Pancreas (tissue), 10 donors: ENCODE measurements at regions not wholly inside any gene's neighbourhood (a gene's known extent, or its start where the extent isn't known, plus 50 kb on each side); places are given as distances from the start of the nearest gene placed in this dataset.

ENCODE experiments used
- ATAC-seq, 4 donors: fragments of 200-7000 bp; cut with Tn5 transposase; one replicate each; pipeline versions ENCODE4 v1.8.0 to v1.9.1; 2020; ENCODE audit warnings: mild to moderate bottlenecking in 4 of 4, moderate library complexity in 4 of 4
- DNase-seq, 6 donors: peaks; one replicate each; pipeline ENCODE4 v3.0.0-alpha.2; 2020
- FAIRE-seq: peaks from 2 replicates; lab custom pipeline; 2012; peaks lifted over from hg19 to GRCh38; lab: Jason Lieb, UNC
- H3K27ac ChIP-seq, 4 donors: fragments of 200-600 bp; sonication (generic); 1 replicate in 3 of 4; 2 replicates in 1 of 4; pipeline versions ENCODE4 v1.5.0 to v1.8.0; 2020
- H3K27me3 ChIP-seq, 4 donors: fragments of 200-600 bp; one replicate each; pipeline ENCODE4 v1.8.0; 2021
- H3K36me3 ChIP-seq, 3 donors: fragments of 200-600 bp; sonication (generic) in 1 of 3; one replicate each; pipeline versions ENCODE4 v1.5.0 to v1.8.0; 2020 to 2021
- H3K4me1 ChIP-seq, 3 donors: fragments of 200-600 bp; one replicate each; pipeline ENCODE4 v1.8.0; 2021
- H3K4me3 ChIP-seq, 4 donors: fragments of 200-600 bp; sonication (generic) in 2 of 4; one replicate each; pipeline versions ENCODE4 v1.5.0 to v1.8.0; 2020 to 2021
- H3K9me3 ChIP-seq, 4 donors: fragments of 200-600 bp; one replicate each; pipeline ENCODE4 v1.8.0; 2021
- WGBS, 2 donors: extraction: QIAGEN DNeasy Blood & Tissue Kit; methylation state at CpG; one replicate each; pipeline ENCODE4 v1.1.7; 2013; 5-methylcytosine and 5-hydroxymethylcytosine counted together
- intact Hi-C, 3 donors: fragments of 100-400 bp; cut with DNase I; formaldehyde crosslinking; loops; one replicate each; pipeline versions ENCODE4 v1.11.1 to v1.14.2; 2022
- TF ChIP-seq, protein P1 (sequence below), 4 donors: fragments of 200-600 bp; sonication (generic) in 3 of 4; IDR thresholded peaks; one replicate each; pipeline versions ENCODE4 v1.5.0 to v1.8.0; 2021; ENCODE audit warnings: antibody characterized with exemption in 4 of 4
- donor health status: healthy with polysubstance abuse.
- donor health status: DM: no; HTN: no; CAD: no; lungs with moderate emphysema.
- donor health status: DM: no; HTN: no; CAD: no.
- donor health status: control.
- donor health status: control.
- donor health status: Bipolar disorder and iron deficiency.
- donor health status: DM: yes; HTN: yes; CAD: no.
- donor health status: DM: no; HTN: no; CAD: no.
- donor health status: DM: no; HTN: no; CAD: no.
- donor health status: DM: yes; HTN: yes; CAD: no.

DNA sequence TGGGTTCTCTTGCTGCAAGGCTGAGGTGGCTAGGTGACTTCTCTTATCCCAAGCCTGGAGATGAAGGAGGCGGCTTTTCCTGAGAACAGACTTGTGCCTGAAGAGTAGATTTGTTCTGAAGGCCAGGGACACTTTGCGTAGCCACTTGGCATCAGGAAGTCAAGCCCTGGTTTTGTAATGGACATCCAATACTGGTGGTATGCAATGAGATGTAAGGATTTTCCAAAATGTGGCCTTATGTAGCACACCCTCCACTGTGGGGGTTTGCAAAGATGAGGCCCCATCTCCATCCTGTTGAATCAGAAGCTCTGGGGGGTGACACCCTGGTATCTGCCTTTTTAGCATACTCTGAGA is 124.5 kb upstream of the IPO9 start:
- DNase-seq = no peak
- no peak for FAIRE-seq
- H3K4me3 ChIP-seq = no peak overlapping the region
- intact Hi-C loops = no loop called here
- peaks cover 0 to 3% (median 0%) of the 10 kb centered on the region in 3 donors for H3K4me1 ChIP-seq
- no peak overlapping the region for H3K27ac ChIP-seq
- TF ChIP-seq, protein P1, sequence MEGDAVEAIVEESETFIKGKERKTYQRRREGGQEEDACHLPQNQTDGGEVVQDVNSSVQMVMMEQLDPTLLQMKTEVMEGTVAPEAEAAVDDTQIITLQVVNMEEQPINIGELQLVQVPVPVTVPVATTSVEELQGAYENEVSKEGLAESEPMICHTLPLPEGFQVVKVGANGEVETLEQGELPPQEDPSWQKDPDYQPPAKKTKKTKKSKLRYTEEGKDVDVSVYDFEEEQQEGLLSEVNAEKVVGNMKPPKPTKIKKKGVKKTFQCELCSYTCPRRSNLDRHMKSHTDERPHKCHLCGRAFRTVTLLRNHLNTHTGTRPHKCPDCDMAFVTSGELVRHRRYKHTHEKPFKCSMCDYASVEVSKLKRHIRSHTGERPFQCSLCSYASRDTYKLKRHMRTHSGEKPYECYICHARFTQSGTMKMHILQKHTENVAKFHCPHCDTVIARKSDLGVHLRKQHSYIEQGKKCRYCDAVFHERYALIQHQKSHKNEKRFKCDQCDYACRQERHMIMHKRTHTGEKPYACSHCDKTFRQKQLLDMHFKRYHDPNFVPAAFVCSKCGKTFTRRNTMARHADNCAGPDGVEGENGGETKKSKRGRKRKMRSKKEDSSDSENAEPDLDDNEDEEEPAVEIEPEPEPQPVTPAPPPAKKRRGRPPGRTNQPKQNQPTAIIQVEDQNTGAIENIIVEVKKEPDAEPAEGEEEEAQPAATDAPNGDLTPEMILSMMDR (IDR thresholded peaks at IDR 0.05) = peak in 1 of 4 donors; percentile 26
- 37 to 43% methylated on average over 2 of the region's 2 CpGs for WGBS, 2 donors
- ATAC-seq = no peak
- H3K36me3 ChIP-seq = no peaks in the 10 kb centered on the region
- no peaks in the 10 kb centered on the region for H3K9me3 ChIP-seq
- H3K27me3 ChIP-seq = no peaks in the 10 kb centered on the region

DNA sequence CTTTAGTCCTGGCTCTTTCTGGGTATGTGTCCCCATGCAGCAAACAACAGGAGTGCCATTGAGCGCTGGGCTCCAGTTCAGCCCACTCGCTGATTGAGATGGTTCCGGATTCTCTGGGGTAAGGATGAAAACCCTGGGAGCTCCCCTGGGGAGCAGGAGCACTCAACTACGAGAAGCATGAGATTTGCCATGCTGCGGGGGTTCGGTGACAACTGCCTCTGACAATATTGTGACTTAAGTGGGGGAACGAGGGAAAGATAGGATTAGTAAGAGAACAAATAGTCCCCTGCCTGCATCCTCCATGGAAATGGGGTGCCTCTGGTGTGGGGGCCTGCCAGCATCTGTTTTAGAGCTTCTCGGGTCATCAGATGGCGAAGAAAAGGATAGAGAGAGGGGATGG is 123.6 kb upstream of the IPO9 start:
- FAIRE-seq = no peak
- no peak for DNase-seq
- H3K9me3 ChIP-seq = no peaks in the 10 kb centered on the region
- no peak for ATAC-seq
- H3K4me3 ChIP-seq = no peak overlapping the region
- TF ChIP-seq, protein P1 (IDR thresholded peaks at IDR 0.05) = no peak
- H3K4me1 ChIP-seq = peaks cover 0 to 3% (median 0%) of the 10 kb centered on the region in 3 donors
- H3K27ac ChIP-seq = no peak overlapping the region
- 80 to 85% methylated on average over 9 of the region's 9 CpGs for WGBS, 2 donors
- intact Hi-C loops = loop anchor here (5.0 kb wide), 2 partner anchors 87 to 148 kb away; no protein-coding TSS in a partner anchor
- no peaks in the 10 kb centered on the region for H3K27me3 ChIP-seq
- no peaks in the 10 kb centered on the region for H3K36me3 ChIP-seq

DNA sequence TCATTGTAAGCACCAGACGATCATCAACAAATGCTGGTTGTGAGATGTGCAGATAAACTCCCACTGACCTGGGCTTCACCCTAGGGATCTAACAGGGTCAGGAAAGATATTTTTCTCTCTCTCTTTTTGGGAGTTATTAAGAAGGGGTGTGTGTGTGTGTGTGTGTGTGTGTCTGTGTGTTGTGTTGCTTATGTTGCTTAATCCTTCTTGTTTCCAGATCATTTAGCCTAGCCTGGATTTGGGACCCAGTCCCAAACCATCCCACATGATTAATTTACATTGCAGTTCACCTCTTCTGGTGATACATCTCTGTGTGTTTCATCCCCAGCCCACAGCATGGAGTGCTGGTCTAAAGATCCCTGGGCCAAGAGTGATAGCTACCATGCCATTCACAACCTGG is 122.8 kb upstream of the IPO9 start:
- Histone ChIP-seq H3K4me3 (no peak overlapping the region), H3K27me3 (no peaks in the 10 kb centered on the region), H3K27ac (no peak overlapping the region), H3K36me3 (no peaks in the 10 kb centered on the region), H3K9me3 (no peaks in the 10 kb centered on the region), H3K4me1 (peaks cover 0 to 3% (median 0%) of the 10 kb centered on the region in 3 donors)
- no peak for FAIRE-seq
- no peak for DNase-seq
- 64 to 69% methylated on average over 1 of the region's 1 CpG for WGBS, 2 donors
- intact Hi-C loops = loop anchor here (5.0 kb wide), 2 partner anchors 86 to 149 kb away; no protein-coding TSS in a partner anchor
- no peak for ATAC-seq
- TF ChIP-seq, protein P1 (IDR thresholded peaks at IDR 0.05) = no peak

DNA sequence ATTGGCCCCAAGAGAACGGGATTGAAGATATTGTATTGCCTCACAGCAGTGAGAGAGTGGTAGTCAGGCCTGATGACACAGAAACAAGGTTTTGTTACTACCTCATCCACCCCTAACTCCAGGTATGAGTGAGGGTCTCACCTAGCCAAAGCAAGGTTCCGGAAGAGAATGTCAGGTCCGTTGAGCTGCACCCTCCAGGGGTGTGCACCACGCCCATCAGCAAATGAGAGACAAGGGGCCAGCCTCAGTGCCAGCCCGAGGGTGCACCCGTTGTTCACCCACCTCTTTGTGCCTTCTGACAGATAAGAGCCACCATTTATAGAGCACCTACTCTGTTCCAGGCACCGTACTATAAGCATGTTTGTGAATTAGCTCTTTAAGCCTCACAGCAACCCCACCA is 121.9 kb upstream of the IPO9 start:
- FAIRE-seq = no peak
- Histone ChIP-seq H3K36me3 (no peaks in the 10 kb centered on the region), H3K27me3 (no peaks in the 10 kb centered on the region), H3K4me1 (peaks cover 0 to 5% (median 0%) of the 10 kb centered on the region in 3 donors), H3K4me3 (no peak overlapping the region), H3K9me3 (no peaks in the 10 kb centered on the region), H3K27ac (no peak overlapping the region)
- intact Hi-C loops = loop anchor here (5.0 kb wide), 2 partner anchors 85 to 150 kb away; no protein-coding TSS in a partner anchor
- TF ChIP-seq, protein P1 (IDR thresholded peaks at IDR 0.05) = no peak
- 74 to 77% methylated on average over 7 of the region's 7 CpGs for WGBS, 2 donors
- DNase-seq = no peak
- ATAC-seq = no peak

DNA sequence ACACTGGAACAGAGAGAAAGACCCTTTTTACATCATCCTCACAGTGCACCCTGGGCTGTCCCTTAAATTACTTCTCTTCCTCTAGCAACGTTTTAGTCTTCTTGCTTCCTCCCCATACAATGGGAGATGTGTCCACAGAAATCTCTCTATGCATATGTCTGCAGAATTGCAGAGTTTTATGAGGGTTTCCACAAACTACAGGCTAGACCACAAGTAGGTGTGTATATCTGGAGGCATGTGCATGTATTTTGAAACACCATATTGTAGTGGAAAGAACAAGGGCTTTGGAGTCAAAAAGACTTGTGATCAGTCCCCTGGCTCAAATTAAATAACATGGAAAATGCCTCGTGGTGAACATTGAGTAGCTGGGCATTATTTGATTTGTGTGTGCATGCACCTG is 121.3 kb upstream of the IPO9 start:
- no peaks in the 10 kb centered on the region for H3K36me3 ChIP-seq
- intact Hi-C loops = loop anchor here (5.0 kb wide), 2 partner anchors 85 to 150 kb away; no protein-coding TSS in a partner anchor
- peaks cover 0 to 10% (median 4%) of the 10 kb centered on the region in 3 donors for H3K4me1 ChIP-seq
- no peak for ATAC-seq
- H3K9me3 ChIP-seq = no peaks in the 10 kb centered on the region
- DNase-seq = no peak
- H3K27ac ChIP-seq = no peak overlapping the region
- no peak overlapping the region for H3K4me3 ChIP-seq
- TF ChIP-seq, protein P1 (IDR thresholded peaks at IDR 0.05) = no peak
- no peak for FAIRE-seq
- 11 to 20% methylated on average over 2 of the region's 2 CpGs for WGBS, 2 donors
- H3K27me3 ChIP-seq = no peaks in the 10 kb centered on the region
